ENCODE measurements at regions not wholly inside any gene's neighbourhood (a gene's known extent, or its start where the extent isn't known, plus 50 kb on each side); places are given as distances from the start of the nearest gene placed in this dataset.

GRCh38 chr11:123378096-123378495 lies 52.0 kb upstream of the GRAMD1B start:
- DNase-seq (ENCODE audit: low read depth): no peak

- no peak for DNase-seq (ENCODE audit: low read depth)
Observed at GRCh38 chr11:123377355-123377754, 52.7 kb upstream of the GRAMD1B start.

- DNase-seq (ENCODE audit: low read depth): no peak
Observed at GRCh38 chr11:123375832-123376231, 54.2 kb upstream of the GRAMD1B start.

GRCh38 chr11:123374622-123374968 lies 55.5 kb upstream of the GRAMD1B start:
- DNase-seq (ENCODE audit: low read depth): no peak

GRCh38 chr11:123373754-123374621 lies 56.1 kb upstream of the GRAMD1B start:
- DNase-seq (ENCODE audit: low read depth): no peak

- DNase-seq (ENCODE audit: low read depth): no peak
Observed at GRCh38 chr11:123371506-123372297, 58.4 kb upstream of the GRAMD1B start.

- no peak for DNase-seq (ENCODE audit: low read depth)
Observed at GRCh38 chr11:123366924-123367323, 63.1 kb upstream of the GRAMD1B start.

GRCh38 chr11:123365955-123366354 lies 64.1 kb upstream of the GRAMD1B start:
- DNase-seq (ENCODE audit: low read depth): no peak

GRCh38 chr11:123364080-123364479 lies 66.0 kb upstream of the GRAMD1B start:
- DNase-seq (ENCODE audit: low read depth): no peak

GRCh38 chr11:123363556-123363955 lies 66.5 kb upstream of the GRAMD1B start:
- no peak for DNase-seq (ENCODE audit: low read depth)

- no peak for DNase-seq (ENCODE audit: low read depth)
Observed at GRCh38 chr11:123362941-123363340, 67.1 kb upstream of the GRAMD1B start.

GRCh38 chr11:123362186-123362585 lies 67.9 kb upstream of the GRAMD1B start:
- no peak for DNase-seq (ENCODE audit: low read depth)

- DNase-seq (ENCODE audit: low read depth): no peak
Observed at GRCh38 chr11:123361110-123361509, 69.0 kb upstream of the GRAMD1B start.

GRCh38 chr11:123360267-123360936 lies 69.7 kb upstream of the GRAMD1B start:
- no peak for DNase-seq (ENCODE audit: low read depth)

- peak; percentile 21 for DNase-seq (ENCODE audit: low read depth)
Observed at GRCh38 chr11:123357990-123358827, 71.9 kb upstream of the GRAMD1B start.

- DNase-seq (ENCODE audit: low read depth): no peak
Observed at GRCh38 chr11:123357353-123357989, 72.6 kb upstream of the GRAMD1B start.

GRCh38 chr11:123356539-123356938 lies 73.5 kb upstream of the GRAMD1B start:
- no peak for DNase-seq (ENCODE audit: low read depth)

GRCh38 chr11:123354371-123354975 lies 75.6 kb upstream of the GRAMD1B start:
- no peak for DNase-seq (ENCODE audit: low read depth)

- no peak for DNase-seq (ENCODE audit: low read depth)
Observed at GRCh38 chr11:123351375-123351774, 78.7 kb upstream of the GRAMD1B start.

- DNase-seq (ENCODE audit: low read depth): no peak
Observed at GRCh38 chr11:123349382-123349781, 80.7 kb upstream of the GRAMD1B start.

GRCh38 chr11:123344790-123345357 lies 85.2 kb upstream of the GRAMD1B start:
- no peak for DNase-seq (ENCODE audit: low read depth)

All from iris pigment epithelial cell (primary cell).